ENCODE measurements at regions not wholly inside any gene's neighbourhood (a gene's known extent, or its start where the extent isn't known, plus 50 kb on each side); places are given as distances from the start of the nearest gene placed in this dataset.
A peak's percentile ranks its signal among the peaks of the same experiment; 100 is the strongest.

GRCh38 chr20:1783245-1783644 is 112.0 kb upstream of the SIRPA start:
- ChIA-PET POLR2A (ENCODE audit: partially characterized antibody) (no interaction called here), CTCF (ENCODE audit: partially characterized antibody) (interaction anchor here (4.2 kb wide), 1 partner anchor 19 kb away, joined by 17 read pairs; no protein-coding TSS in a partner anchor)
- H3K4me1 ChIP-seq (ENCODE audit: insufficient read depth, low read length): no peaks in the 10 kb centered on the region
- Mint-ChIP-seq H3K9me3 (no peaks in the 10 kb centered on the region), H3K36me3 (no peaks in the 10 kb centered on the region), H3K4me1 (no peaks in the 10 kb centered on the region), H3K27ac (peak overlapping the region in 1 of 7 donors; percentile 36), H3K27me3 (peaks cover 48 to 51% of the 10 kb centered on the region in 2 donors), H3K4me3 (no peak overlapping the region)
- no peak overlapping the region for H3K4me3 ChIP-seq (ENCODE audit: low read length in 2 of 2)
- H3K36me3 ChIP-seq (ENCODE audit: insufficient read depth, low read length): no peaks in the 10 kb centered on the region
- no peaks in the 10 kb centered on the region for H3K27me3 ChIP-seq (ENCODE audit: insufficient read depth, low read length)
- H3K27ac ChIP-seq (ENCODE audit: low read depth, low read length): no peak overlapping the region
- H3K9me3 ChIP-seq (ENCODE audit: control insufficient read depth in 1 of 2, low read length in 2 of 2): no peaks in the 10 kb centered on the region
- intact Hi-C loops (cut with micrococcal nuclease): no loop called here
- no peak for DNase-seq

GRCh38 chr20:1782181-1782580 is 113.0 kb upstream of the SIRPA start:
- POLR2A ChIA-PET (ENCODE audit: partially characterized antibody): no interaction called here

GRCh38 chr20:1779567-1779966 is 115.6 kb upstream of the SIRPA start:
- POLR2A ChIA-PET (ENCODE audit: partially characterized antibody): no interaction called here
- Mint-ChIP-seq H3K9me3 (no peaks in the 10 kb centered on the region), H3K27me3 (peaks cover 22 to 30% of the 10 kb centered on the region in 2 donors), H3K4me1 (peaks cover 12 to 20% (median 15%) of the 10 kb centered on the region in 4 donors), H3K27ac (no peak overlapping the region), H3K36me3 (no peaks in the 10 kb centered on the region), H3K4me3 (no peak overlapping the region)
- intact Hi-C loops (cut with micrococcal nuclease): loop anchor here (5.0 kb wide), 1 partner anchor 467 kb away; no protein-coding TSS in a partner anchor
- no peak for DNase-seq
- peaks cover 14% of the 10 kb centered on the region for H3K4me1 ChIP-seq (ENCODE audit: insufficient read depth, low read length)
- no peaks in the 10 kb centered on the region for H3K9me3 ChIP-seq (ENCODE audit: control insufficient read depth in 1 of 2, low read length in 2 of 2)
- H3K36me3 ChIP-seq (ENCODE audit: insufficient read depth, low read length): no peaks in the 10 kb centered on the region
- H3K27ac ChIP-seq (ENCODE audit: low read depth, low read length): no peak overlapping the region
- no peak overlapping the region for H3K4me3 ChIP-seq (ENCODE audit: low read length in 2 of 2)
- no peaks in the 10 kb centered on the region for H3K27me3 ChIP-seq (ENCODE audit: insufficient read depth, low read length)
- CTCF ChIA-PET (ENCODE audit: partially characterized antibody): interaction anchor here (1.1 to 4.2 kb wide), 2 partner anchors 15 to 45 kb away, joined by 3 to 17 read pairs; no protein-coding TSS in a partner anchor

More at GRCh38 chr20:1782181-1782580, 113.0 kb upstream of the SIRPA start:
- H3K27me3 ChIP-seq (ENCODE audit: insufficient read depth, low read length): no peaks in the 10 kb centered on the region
- no peak overlapping the region for H3K27ac ChIP-seq (ENCODE audit: low read depth, low read length)
- H3K36me3 ChIP-seq (ENCODE audit: insufficient read depth, low read length): no peaks in the 10 kb centered on the region
- Mint-ChIP-seq H3K9me3 (no peaks in the 10 kb centered on the region), H3K36me3 (no peaks in the 10 kb centered on the region), H3K27me3 (peaks cover 38 to 45% of the 10 kb centered on the region in 2 donors), H3K4me3 (no peak overlapping the region), H3K27ac (no peak overlapping the region), H3K4me1 (peaks cover 3 to 4% (median 4%) of the 10 kb centered on the region in 4 donors)
- intact Hi-C loops (cut with micrococcal nuclease): no loop called here
- DNase-seq: no peak
- CTCF ChIA-PET (ENCODE audit: partially characterized antibody): interaction anchor here (1.9 to 4.2 kb wide), 2 partner anchors 18 to 249 kb away, joined by 5 to 17 read pairs; no protein-coding TSS in a partner anchor
- H3K9me3 ChIP-seq (ENCODE audit: control insufficient read depth in 1 of 2, low read length in 2 of 2): no peaks in the 10 kb centered on the region
- H3K4me3 ChIP-seq (ENCODE audit: low read length in 2 of 2): no peak overlapping the region
- peaks cover 4% of the 10 kb centered on the region for H3K4me1 ChIP-seq (ENCODE audit: insufficient read depth, low read length)

- Histone ChIP-seq H3K27me3 (ENCODE audit: insufficient read depth, low read length) (no peaks in the 10 kb centered on the region), H3K4me1 (ENCODE audit: insufficient read depth, low read length) (peaks cover 14% of the 10 kb centered on the region), H3K4me3 (ENCODE audit: low read length in 2 of 2) (no peak overlapping the region), H3K9me3 (ENCODE audit: control insufficient read depth in 1 of 2, low read length in 2 of 2) (no peaks in the 10 kb centered on the region), H3K36me3 (ENCODE audit: insufficient read depth, low read length) (no peaks in the 10 kb centered on the region), H3K27ac (ENCODE audit: low read depth, low read length) (no peak overlapping the region)
- POLR2A ChIA-PET (ENCODE audit: partially characterized antibody): no interaction called here
- Mint-ChIP-seq H3K4me1 (peaks cover 12 to 20% (median 15%) of the 10 kb centered on the region in 4 donors), H3K9me3 (no peaks in the 10 kb centered on the region), H3K27me3 (peaks cover 12 to 21% of the 10 kb centered on the region in 2 donors), H3K27ac (no peak overlapping the region), H3K4me3 (no peak overlapping the region), H3K36me3 (no peaks in the 10 kb centered on the region)
- CTCF ChIA-PET (ENCODE audit: partially characterized antibody): interaction anchor here (2.0 to 4.0 kb wide), 2 partner anchors 8 to 222 kb away, joined by 13 to 55 read pairs; partner anchors contain the start of gene SIRPD
- DNase-seq: no peak
- intact Hi-C loops (cut with micrococcal nuclease): loop anchor here (5.0 kb wide), 1 partner anchor 466 kb away; no protein-coding TSS in a partner anchor
Measured at GRCh38 chr20:1778338-1778737, 116.9 kb upstream of the SIRPA start.

GRCh38 chr20:1777476-1777820 is 117.8 kb upstream of the SIRPA start:
- H3K27ac Mint-ChIP-seq: peak overlapping the region in 4 of 7 donors; percentile 13 to 92 (median 66)
- no peaks in the 10 kb centered on the region for H3K36me3 Mint-ChIP-seq
- peaks cover 7 to 15% of the 10 kb centered on the region in 2 donors for H3K27me3 Mint-ChIP-seq
- intact Hi-C loops (cut with micrococcal nuclease): loop anchor here (1.0 to 5.0 kb wide), 4 partner anchors 13 to 465 kb away; partner anchors contain the start of gene NSFL1C
- peak overlapping the region; percentile 72 to 94 (median 86) for H3K4me3 Mint-ChIP-seq
- Histone ChIP-seq H3K4me1 (ENCODE audit: insufficient read depth, low read length) (peaks cover 14% of the 10 kb centered on the region), H3K27me3 (ENCODE audit: insufficient read depth, low read length) (no peaks in the 10 kb centered on the region), H3K4me3 (ENCODE audit: low read length in 2 of 2) (peak overlapping the region in 1 of 2 donors; percentile 76), H3K36me3 (ENCODE audit: insufficient read depth, low read length) (no peaks in the 10 kb centered on the region), H3K27ac (ENCODE audit: low read depth, low read length) (no peak overlapping the region), H3K9me3 (ENCODE audit: control insufficient read depth in 1 of 2, low read length in 2 of 2) (no peaks in the 10 kb centered on the region)
- ChIA-PET CTCF (ENCODE audit: partially characterized antibody) (interaction anchor here (0.7 to 4.0 kb wide), 53 partner anchors 9 to 490 kb away, joined by 3 to 96 read pairs (median 4); partner anchors contain the start of genes NSFL1C, SDCBP2, SIRPB1 and SIRPD), POLR2A (ENCODE audit: partially characterized antibody) (interaction anchor here (1.8 kb wide), 1 partner anchor 13 kb away, joined by 4 read pairs; no protein-coding TSS in a partner anchor)
- H3K4me1 Mint-ChIP-seq: peaks cover 12 to 20% (median 15%) of the 10 kb centered on the region in 4 donors
- DNase-seq: no peak
- H3K9me3 Mint-ChIP-seq: no peaks in the 10 kb centered on the region

- ChIA-PET POLR2A (ENCODE audit: partially characterized antibody) (interaction anchor here (0.6 to 1.8 kb wide), 2 partner anchors 12 to 42 kb away, joined by 3 to 4 read pairs; no protein-coding TSS in a partner anchor), CTCF (ENCODE audit: partially characterized antibody) (interaction anchor here (0.7 to 4.0 kb wide), 57 partner anchors 8 to 490 kb away, joined by 3 to 96 read pairs (median 4); partner anchors contain the start of genes NSFL1C, SDCBP2, SIRPB1 and SIRPD)
- H3K4me3 ChIP-seq (ENCODE audit: low read length in 2 of 2): peak overlapping the region; percentile 69 to 76
- H3K27ac ChIP-seq (ENCODE audit: low read depth, low read length): peak overlapping the region; percentile 40
- no peaks in the 10 kb centered on the region for H3K36me3 Mint-ChIP-seq
- H3K9me3 ChIP-seq (ENCODE audit: control insufficient read depth in 1 of 2, low read length in 2 of 2): no peaks in the 10 kb centered on the region
- no peaks in the 10 kb centered on the region for H3K27me3 ChIP-seq (ENCODE audit: insufficient read depth, low read length)
- intact Hi-C loops (cut with micrococcal nuclease): loop anchor here (1.0 to 5.0 kb wide), 4 partner anchors 13 to 465 kb away; partner anchors contain the start of gene NSFL1C
- peak overlapping the region; percentile 72 to 94 (median 86) for H3K4me3 Mint-ChIP-seq
- DNase-seq: peak; percentile 63 to 80 (median 75)
- H3K27me3 Mint-ChIP-seq: peaks cover 7 to 15% of the 10 kb centered on the region in 2 donors
- H3K4me1 ChIP-seq (ENCODE audit: insufficient read depth, low read length): peaks cover 14% of the 10 kb centered on the region
- H3K4me1 Mint-ChIP-seq: peaks cover 12 to 20% (median 15%) of the 10 kb centered on the region in 4 donors
- peak overlapping the region in 5 of 7 donors; percentile 15 to 92 (median 55) for H3K27ac Mint-ChIP-seq
- H3K9me3 Mint-ChIP-seq: no peaks in the 10 kb centered on the region
- H3K36me3 ChIP-seq (ENCODE audit: insufficient read depth, low read length): no peaks in the 10 kb centered on the region
Measured at GRCh38 chr20:1776681-1777475, 118.3 kb upstream of the SIRPA start.

- Mint-ChIP-seq H3K9me3 (no peaks in the 10 kb centered on the region), H3K4me1 (peaks cover 12 to 20% (median 15%) of the 10 kb centered on the region in 4 donors), H3K27ac (no peak overlapping the region), H3K4me3 (no peak overlapping the region), H3K27me3 (peaks cover 2 to 6% of the 10 kb centered on the region in 2 donors), H3K36me3 (no peaks in the 10 kb centered on the region)
- POLR2A ChIA-PET (ENCODE audit: partially characterized antibody): no interaction called here
- peaks cover 14% of the 10 kb centered on the region for H3K4me1 ChIP-seq (ENCODE audit: insufficient read depth, low read length)
- CTCF ChIA-PET (ENCODE audit: partially characterized antibody): interaction anchor here (1.2 to 4.0 kb wide), 5 partner anchors 10 to 265 kb away, joined by 3 to 96 read pairs (median 45); partner anchors contain the start of gene SIRPD
- no peaks in the 10 kb centered on the region for H3K9me3 ChIP-seq (ENCODE audit: control insufficient read depth in 1 of 2, low read length in 2 of 2)
- intact Hi-C loops (cut with micrococcal nuclease): loop anchor here (5.0 kb wide), 1 partner anchor 463 kb away; no protein-coding TSS in a partner anchor
- no peak overlapping the region for H3K4me3 ChIP-seq (ENCODE audit: low read length in 2 of 2)
- no peak overlapping the region for H3K27ac ChIP-seq (ENCODE audit: low read depth, low read length)
- no peaks in the 10 kb centered on the region for H3K36me3 ChIP-seq (ENCODE audit: insufficient read depth, low read length)
- H3K27me3 ChIP-seq (ENCODE audit: insufficient read depth, low read length): no peaks in the 10 kb centered on the region
- DNase-seq: no peak
Measured at GRCh38 chr20:1775117-1775516, 117.5 kb upstream of the SIRPG start.
